ENCODE measurements at regions not wholly inside any gene's neighbourhood (a gene's known extent, or its start where the extent isn't known, plus 50 kb on each side); places are given as distances from the start of the nearest gene placed in this dataset.
"Not testable (repeated sequence)": the region's sequence is repeated elsewhere in the genome, so short reads cannot be mapped to it uniquely, and the experiment has no call there.

DNA sequence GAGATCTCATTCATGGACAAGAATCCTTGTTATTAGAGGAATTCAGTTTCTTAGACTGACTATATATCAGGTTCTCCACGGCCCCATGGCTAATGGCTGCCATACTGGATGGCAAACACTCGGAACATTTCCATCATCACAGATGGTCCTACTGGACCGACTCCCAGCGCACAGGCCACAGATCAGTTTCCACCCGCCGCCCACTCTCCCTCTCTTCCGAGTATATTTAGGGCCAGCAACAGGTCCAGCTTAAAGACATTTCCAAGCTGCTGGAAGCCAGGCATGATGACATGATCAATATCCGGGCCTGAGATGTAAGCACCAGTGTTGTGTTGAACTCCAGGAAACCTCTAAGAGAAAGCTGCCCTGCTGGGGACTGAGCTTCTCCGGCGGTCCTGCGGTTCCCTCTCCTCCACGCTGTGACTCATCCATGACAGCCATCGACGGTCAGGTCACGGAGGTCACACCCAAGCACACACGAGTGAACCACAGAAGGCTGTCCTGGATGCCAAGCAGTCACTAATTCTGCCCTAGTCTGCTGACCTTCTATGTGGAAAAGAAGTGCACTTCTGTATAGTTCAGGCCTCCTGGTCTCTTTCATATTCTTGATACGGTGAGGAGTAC, 64.4 kb upstream of the LPCAT1 start:
- not testable (repeated sequence) for TF ChIP-seq POLR2A (IDR thresholded peaks at IDR 0.05; ENCODE audit: low read length); GATA1 (IDR thresholded peaks at IDR 0.05; ENCODE audit: low read depth, low read length)

Data from erythroblast (primary cell).